HG02884 (cell line): ENCODE measurements at regions not wholly inside any gene's neighbourhood (a gene's known extent, or its start where the extent isn't known, plus 50 kb on each side); places are given as distances from the start of the nearest gene placed in this dataset.

Source experiments
- ATAC-seq: cut with Tn5 transposase; IDR thresholded peaks from one replicate; pipeline ENCODE4 v1.9.1; 2021; ENCODE audit warnings: mild to moderate bottlenecking, moderate library complexity; ENCODE audit not compliant: unreplicated experiment

DNA sequence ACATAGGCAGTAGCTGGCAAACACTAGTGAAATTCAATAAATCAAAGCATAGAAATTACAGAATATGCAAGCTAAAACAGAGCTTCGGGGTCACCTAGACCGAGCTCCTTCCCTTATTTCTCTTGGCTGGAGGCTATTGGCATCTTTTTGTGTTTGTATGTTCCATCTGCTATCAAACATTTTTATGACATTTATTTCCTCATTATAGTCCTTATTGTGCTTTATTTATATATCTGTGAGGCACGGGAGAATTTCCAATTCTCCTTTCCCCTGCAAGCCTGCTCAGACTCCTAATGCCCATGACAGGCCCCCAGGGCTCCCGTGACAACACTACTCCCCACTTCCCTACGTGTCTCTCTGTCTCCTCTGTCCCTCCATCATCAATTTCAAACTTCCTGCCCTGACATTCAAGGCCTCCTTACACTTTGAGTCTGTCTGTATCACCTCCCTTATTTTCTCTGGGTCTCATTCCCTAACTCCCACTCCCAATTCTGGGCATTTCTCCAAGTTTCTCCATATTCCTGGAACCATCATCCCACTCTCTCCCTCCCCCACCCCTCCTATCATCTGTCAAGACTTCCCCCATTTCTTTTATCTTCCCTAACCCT is 316.9 kb downstream of the OSR1 start:
- no peak for ATAC-seq

DNA sequence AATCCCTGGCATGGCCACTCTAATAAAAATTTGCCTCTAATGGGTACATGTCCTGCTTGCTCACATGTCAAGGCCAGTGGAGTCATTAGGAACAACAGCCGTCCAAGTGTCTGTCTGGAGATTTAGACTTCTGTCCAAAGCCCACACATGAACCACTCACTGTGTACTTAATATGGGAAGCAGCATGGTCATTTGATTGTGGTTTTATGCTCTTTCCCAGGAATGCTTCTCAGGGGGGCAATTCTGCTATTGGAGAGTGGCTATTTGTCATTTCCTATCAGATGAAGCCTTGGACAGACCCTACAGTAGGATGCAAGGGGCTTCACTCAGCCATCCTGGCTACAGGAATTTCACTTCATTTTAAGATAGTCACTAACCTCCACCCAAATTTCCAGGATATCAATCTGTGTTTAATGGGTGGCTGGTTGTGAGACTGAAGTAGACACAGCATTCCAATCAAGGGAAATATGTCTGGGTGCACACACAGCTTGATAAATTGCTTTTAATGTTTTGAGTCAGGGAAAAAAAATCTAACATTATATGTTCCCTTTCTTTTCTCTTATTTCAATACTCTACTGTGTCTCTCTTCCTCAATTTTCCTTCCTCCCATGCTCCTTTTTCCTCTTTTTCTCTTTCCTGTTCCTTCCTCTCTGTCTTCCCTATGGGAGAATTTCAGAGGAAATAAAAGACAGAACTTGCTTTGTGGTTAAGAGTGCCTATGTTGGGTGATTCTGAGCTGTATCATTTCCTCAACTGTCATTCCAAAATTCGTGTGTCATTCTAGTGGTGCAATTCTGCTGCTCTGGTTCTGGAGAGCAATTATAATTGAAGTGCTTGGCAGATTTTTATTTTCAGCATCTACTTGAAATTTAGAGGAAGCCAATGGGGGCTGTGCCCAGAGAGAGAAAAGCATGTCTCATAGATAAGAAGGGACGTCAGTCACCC is 320.1 kb downstream of the OSR1 start:
- ATAC-seq, result no peak

DNA sequence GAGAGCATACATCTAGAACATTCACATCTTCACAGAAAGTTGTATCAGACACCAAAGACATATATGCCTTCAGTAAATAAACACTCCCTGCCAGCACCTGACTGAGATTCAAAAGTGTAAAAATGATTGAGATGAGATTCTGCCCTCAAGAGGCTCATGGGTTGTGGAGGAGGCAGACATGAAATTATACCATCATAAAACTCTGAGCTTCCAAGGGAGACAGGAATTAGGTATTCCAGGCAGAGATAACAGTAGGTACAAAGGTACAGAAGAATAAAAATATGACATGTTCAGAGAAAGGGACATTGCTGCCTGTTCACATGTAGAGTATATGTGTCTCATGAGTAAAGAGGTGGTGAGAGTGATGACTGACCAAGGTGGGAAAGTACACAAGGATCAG is 322.3 kb downstream of the OSR1 start:
- no peak for ATAC-seq

DNA sequence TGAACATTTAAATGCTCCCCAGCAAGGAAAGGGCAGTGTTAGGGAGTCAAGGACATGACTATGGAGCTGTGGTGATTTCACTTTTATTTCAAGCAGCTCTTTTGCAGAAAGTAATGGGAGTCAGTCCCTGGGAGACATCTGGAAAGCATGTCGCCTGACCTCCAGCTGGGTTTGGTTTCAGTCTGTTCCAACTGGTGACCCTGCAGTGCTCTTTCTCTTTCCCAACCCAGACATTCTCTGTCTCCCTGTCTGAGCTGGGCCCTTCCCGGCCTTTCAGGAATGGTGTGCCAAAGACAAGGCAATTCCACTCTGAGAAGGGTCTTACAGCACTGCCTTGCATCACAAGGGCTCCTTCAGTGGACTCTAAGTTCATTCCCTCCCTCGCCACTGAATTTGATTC is 323.2 kb downstream of the OSR1 start:
- ATAC-seq, result no peak

DNA sequence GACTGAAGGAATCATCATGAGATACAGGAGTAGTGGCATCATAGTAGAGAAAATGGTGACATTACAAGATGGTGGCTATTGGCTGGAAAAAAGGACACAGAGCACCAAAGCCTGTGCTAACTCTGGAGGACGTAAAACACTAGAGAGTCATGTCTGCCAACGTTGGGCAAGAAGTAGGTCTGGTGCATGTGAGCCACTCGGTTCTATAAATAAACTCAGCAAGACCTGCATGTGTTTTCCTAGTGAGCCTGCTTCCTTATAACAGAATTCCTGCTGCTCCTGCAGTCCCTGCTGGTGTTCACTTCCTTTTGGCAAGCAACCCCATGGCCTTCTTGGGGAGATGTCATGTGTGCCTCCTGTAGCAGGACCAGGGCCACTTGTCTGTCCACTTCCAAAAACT is 325.2 kb downstream of the OSR1 start:
- no peak for ATAC-seq

DNA sequence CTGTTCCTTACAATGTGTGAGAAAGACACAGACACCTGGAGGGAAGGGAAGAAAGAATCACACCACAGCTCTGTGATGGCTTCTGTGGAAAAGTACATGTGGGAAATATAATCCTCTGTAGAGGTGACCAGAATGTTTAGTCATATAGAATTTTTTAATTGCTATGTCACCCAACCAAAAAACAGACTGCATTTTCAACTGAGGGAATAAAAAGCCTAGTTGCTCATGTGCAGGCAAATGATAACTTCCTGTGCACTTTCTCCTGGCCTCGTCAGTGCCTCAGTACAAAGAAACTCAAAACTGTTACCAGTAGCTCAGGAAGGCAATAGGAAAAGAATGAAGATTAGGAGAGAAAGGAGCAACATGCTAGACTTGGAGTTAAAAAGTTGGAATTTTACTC is 326.8 kb downstream of the OSR1 start:
- no peak for ATAC-seq

DNA sequence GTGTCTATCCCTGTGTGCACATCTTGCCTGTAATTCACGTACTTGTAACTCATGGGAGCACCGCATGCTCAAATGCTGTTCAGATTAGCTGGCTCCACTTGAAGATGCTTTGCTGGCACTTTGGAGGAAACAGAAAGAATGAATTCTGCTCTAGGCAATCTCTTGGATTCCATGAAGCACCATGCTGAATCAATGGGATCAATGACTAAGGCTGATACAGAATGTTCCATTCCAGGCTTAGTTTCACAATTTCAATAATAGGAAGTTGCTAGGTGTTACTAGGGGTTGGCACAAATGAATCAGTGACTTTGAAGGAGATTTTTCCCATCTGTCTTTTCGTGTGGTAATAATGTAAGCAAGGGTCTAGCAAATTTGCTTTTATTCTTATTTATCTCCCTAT is 328.8 kb downstream of the OSR1 start:
- ATAC-seq, result no peak

DNA sequence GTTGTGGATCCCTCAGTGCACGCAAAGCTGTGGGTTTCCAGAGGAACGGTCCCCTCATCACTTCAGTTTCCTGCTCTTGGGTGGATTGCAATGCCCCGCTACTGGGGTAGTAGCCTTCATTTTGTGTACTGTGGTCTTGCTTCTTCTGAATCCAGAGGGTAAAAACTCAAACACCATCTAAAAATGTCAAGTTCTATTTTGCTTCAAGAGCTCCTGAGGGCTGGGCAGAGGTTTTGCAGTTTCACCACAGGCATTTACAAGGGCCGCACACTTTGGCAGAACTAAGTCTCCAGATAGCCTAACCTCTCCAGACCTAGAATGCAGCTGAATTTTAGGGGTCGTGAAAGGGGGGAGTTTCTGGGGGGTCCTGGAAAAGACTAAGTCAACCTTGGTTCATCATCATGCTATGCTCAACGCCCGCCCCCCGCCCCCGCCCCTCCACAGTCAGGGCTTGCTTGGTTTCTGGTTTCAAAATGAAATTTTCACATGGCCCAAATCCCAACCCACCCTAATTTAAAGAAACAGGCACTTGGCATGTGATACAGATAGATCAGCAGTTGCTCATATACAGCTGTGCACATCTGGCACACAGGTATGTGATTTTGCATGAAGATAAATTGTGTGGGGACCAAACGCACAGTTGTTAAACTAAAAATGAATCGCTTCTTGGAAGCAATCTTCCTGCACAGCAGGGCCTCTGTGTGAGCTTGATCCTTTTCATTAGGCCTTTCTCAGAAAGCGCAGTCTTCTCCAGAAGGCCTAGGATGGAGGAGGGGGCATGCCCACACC is 329.6 kb downstream of the OSR1 start:
- no peak for ATAC-seq

DNA sequence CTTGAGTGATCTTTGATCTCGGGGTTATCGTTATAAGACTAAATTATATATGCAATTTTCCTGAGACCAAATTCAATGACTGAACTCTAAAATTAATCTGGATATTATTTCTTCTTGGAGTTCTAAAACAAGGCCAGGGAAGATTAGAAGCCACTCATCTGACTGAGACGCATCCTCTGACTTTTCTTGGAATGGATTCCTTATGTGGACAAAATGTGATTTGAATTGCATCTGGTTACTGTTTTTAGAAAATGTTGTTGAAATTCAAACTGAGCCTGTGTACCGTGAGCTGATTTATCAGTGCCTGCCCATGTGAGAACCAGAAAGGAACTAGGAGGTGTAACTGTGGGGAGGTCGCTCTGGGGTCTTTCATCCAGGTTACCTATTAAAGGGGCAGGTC is 330.8 kb downstream of the OSR1 start:
- no peak for ATAC-seq

DNA sequence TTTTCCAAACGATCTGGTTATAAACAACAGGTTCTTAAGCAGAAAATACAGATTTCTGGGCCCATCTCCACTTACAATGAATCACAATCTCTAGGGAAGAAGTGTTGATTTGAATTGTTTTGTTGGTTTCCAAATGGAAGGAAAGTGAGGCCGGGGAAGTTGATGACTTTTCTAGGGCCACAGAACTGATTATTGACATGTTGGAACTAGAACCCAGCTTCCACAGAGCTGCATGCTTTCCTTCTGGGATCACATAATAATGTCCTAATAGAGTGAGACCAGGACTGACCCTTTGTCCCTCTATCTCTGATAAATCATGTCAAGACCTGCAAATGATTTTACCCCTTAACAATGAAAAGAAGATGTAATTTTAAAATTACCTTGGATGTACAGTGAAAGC is 332.2 kb downstream of the OSR1 start:
- ATAC-seq, result no peak

DNA sequence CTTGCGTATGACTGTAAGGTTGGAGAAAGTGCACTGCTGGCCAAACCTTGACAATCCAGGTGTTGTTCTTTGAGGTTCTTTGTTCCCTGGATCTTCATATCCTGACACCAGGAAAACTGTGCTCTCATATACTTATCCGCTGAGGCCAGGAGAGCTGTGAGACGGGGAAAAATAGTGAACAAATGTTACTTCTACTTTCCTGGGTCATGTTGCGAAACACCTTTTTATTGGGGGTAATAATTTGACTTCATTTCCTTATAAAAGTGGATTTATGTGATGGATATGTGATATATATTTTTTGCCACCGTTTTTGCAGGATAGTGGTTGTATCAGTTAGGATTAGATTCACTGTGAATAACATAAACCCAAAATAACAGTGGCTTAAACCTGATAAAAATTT is 336.1 kb downstream of the OSR1 start:
- ATAC-seq, result no peak

DNA sequence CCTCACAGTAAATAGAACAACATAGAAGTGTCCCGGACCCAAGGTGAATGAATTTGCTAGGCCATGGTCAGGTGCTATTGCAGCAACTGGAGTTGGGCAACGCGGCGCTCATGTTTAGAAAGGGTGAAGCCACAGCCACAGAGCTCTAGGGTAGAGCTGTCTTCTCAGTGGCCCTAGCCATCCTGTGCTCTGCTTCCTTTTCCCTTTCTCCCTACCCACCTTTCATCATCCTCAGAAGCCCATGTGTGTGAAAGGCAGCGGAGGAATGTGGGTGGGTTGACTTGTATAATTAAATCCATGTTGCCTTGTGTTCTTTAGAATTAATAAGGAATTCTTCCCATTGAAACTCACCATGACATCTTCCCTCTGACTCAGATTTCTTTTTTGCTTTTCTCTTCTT is 336.7 kb downstream of the OSR1 start:
- no peak for ATAC-seq

DNA sequence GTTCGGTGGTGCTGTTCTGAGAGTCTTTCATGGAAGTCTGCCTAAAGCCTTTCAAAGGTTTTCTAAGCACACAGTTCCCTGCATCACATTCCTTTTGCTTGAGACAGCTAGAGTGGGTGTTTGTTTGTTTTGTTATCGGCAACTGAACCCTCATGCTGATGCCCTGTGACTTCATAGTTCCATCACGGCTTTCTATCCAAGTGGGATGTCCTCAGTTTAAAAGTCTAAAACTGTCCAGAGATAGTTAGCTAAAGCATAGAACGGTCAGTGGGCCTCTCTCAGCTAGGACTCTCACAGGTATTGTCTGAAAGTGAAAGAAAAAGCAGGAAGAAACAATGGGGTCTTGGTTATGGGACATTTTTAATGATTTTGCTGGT is 337.3 kb downstream of the OSR1 start:
- no peak for ATAC-seq

DNA sequence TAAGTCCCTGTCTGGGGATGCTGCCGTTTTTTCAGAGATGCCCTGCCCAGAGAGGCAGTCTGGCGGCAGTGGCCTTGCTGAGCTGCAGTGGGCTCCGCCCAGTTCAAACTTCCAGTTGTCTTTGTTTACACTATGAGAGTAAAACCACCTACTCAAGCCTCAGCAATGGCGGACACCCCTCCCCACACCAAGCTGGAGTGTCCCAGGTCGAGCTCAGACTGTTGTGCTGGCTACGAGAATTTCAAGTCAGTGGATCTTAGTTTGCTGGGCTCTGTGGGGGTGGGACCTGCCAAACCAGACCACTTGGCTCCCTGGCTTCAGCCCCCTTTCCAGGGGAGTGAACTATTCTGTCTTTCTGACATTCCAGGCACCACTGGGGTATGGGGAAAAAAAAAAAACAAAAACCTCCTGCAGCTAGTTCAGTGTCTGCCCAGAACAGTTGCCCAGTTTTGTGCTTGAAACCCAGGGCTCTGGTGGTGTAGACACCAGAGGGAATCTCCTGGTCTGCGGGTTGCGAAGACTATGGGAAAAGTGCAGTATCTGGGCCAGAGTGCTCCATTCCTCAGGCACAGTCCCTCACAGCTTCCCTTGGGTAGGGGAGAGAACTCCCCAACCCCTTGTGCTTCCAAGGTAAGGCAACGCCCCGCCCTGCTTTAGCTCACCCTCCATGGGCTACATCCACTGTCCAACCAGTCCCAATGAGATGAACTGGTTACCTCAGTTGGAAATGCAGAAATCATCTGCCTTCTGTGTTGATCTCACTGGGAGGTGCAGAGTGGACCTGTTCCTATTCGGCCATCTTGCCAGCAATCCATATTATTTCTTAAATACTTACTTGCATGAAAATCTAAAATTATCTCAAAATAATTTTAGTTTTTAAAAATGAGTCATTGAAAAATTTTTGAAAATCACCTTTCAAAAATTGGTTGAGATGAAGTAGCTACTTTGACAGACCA is 338.0 kb downstream of the OSR1 start:
- no peak for ATAC-seq

DNA sequence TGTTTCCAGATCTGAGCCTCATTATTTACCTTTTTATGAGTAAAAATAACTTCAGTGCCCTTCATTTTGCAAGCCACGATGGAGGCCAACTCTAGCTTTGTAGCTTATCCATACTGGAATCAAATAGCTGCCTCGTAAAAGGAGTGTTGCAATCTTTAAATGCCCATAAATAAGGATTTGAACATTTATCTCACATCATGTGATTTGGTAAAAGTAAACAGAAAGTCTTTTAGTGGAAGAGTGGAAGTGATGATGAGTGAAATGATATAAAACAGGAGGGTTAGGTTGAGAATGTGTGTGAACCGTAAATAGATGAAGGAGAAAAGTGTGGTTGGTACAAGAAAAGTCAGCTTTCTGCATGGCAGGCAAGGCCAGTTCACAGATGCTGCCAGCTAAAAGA is 348.9 kb downstream of the OSR1 start:
- ATAC-seq, result no peak

DNA sequence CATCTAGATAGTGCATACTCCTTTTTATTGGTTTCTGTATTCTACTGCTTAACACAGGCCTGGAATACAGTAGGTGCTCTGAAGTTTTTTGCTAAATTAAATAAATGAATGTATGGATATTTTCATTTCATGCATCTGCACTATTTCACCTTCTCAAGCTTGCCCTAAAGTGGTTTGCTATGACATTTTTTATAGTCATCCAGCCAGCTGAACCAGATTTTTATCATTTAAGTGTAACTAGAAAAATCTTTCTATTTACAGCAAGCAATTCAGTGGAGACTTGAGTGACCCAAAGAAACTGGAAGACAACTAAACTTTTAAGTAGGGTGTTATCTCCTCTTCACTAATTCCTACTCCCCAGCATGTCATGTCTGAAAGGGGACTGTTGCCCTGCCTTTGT is 354.9 kb downstream of the OSR1 start:
- no peak for ATAC-seq

DNA sequence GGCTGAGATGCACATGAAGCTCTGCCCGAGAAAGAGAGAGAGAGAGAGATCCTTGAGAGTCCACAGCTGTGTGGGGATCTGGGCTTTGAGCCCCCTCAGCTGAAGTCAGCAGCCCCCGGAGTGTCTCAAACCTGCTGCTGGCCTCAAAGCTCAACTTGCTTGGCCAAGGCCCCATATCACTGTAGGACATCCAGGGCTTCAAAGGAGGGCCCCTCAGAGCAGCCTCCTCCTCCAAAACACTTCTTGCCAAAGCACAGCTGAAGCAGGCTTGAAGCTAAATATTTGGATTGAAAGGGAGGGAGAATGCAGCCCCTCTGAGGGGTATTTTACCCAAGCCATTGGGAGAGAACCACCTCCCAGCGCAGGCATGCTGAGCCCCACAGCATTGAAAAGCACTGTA is 357.6 kb downstream of the OSR1 start:
- no peak for ATAC-seq

DNA sequence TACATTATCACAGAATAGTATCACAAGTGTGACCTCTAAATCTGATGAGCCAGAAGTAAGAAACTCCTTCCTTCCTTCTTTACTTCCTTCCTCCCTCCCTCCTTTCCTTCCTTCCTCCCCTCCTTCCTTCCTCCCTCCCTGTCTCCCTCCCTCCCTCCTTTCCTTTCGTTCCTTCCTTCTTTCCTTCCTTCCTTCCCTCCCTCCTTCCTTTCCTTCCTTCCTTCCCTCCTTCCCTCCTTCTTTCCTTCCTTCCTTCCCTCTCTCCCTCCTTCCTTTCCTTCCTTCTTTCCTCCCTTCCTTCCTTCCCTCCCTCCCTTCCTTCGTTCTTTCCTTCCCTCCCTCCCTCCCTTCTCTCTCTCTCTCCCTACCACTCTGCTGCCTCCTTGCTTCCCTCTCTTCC is 359.2 kb downstream of the OSR1 start:
- no peak for ATAC-seq

DNA sequence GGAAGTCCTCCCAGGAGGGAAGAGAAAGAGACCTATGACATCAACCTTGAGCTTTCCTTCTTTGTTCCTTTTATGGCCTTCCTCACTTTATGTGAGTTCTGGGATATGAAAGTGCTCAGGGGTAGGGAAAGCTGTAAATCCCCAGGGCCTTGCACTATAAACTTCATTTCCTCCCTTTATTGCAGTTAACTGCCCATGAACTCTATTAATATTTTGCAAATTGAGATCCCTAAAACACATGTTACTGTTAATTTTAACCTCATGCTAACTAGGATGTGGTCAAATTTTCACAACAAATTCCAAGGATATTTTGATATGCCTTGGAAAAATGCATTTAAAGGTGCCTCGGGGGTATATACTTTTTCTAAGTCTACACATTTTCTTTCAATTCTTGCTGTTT is 359.9 kb downstream of the OSR1 start:
- no peak for ATAC-seq

DNA sequence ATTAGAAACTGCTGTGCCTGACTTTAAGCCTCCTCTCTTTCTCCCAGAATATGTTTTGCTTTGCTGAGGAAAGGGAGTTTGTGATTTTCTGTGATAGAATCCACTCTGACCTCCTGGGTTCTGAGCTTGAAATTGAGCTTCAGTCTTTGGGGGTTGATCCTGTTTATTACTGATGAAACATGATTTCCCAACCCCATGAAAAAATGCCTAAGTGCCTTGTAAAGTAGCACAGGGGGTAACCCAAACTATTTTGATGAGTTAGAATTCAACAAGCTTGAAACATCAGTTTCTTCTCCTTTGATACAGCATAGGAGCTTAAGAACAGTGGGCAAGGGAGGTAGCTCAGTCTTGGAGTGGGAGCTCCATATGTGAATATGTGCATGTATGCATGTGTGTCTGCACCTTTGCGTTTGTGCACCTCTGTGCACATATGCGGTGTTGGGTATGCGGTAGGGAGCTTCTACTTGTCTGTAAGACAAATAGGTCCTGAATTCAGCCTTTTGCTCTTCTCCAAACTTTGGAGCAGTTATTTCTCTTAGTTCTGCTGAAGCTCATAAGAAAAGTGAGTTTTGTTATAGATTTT is 364.6 kb downstream of the OSR1 start:
- ATAC-seq, result no peak
